Ovary (tissue), 3 donors: ENCODE measurements at regions not wholly inside any gene's neighbourhood (a gene's known extent, or its start where the extent isn't known, plus 50 kb on each side); places are given as distances from the start of the nearest gene placed in this dataset.

Experiments used
- CTCF ChIP-seq, 3 donors: fragments of 450-650 bp in 2 of 3; fragments of 200-600 bp in 1 of 3; IDR thresholded peaks; one replicate each; pipeline versions ENCODE4 v1.5.1 to v1.8.0; 2016 to 2022; ENCODE audit warnings: antibody characterized with exemption in 3 of 3, mild to moderate bottlenecking in 1 of 3
- EP300 ChIP-seq: sonication (generic); formaldehyde crosslinking; IDR thresholded peaks from one replicate; pipeline ENCODE4 v1.6.1; 2017; ENCODE audit warnings: antibody characterized with exemption
- POLR2A ChIP-seq: fragments of 450-650 bp; IDR thresholded peaks from one replicate; pipeline ENCODE4 v1.6.1; 2017; ENCODE audit warnings: antibody characterized with exemption, mild to moderate bottlenecking, moderate library complexity
- donor health status: DM: no; HTN: no; CAD: no.

- TF ChIP-seq CTCF (IDR thresholded peaks at IDR 0.05) (no peak), POLR2A (no peak), EP300 (no peak)
Measured at GRCh38 chr2:75327334-75327733, 128.0 kb upstream of the TACR1 start.
